ENCODE measurements at regions not wholly inside any gene's neighbourhood (a gene's known extent, or its start where the extent isn't known, plus 50 kb on each side); places are given as distances from the start of the nearest gene placed in this dataset.
"Not testable (repeated sequence)": the region's sequence is repeated elsewhere in the genome, so short reads cannot be mapped to it uniquely, and the experiment has no call there.

DNA sequence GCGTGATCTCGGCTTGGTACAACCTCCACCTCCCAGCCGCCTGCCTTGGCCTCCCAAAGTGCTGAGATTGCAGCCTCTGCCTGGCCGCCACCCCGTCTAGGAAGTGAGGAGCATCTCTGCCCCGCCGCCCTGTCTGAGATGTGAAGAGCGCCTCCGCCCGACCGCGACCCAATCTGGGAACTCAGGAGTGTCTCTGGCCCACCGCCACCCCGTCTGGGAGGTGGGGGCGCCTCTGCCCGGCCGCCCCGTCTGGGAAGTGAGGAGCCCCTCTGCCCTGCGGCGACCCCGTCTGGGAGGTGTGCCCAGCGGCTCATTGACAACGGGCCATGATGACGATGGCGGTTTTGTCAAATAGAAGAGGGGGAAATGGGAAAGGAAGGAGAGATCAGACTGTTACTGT is 591.2 kb downstream of the KCTD12 start:
- TF ChIP-seq, protein P1, sequence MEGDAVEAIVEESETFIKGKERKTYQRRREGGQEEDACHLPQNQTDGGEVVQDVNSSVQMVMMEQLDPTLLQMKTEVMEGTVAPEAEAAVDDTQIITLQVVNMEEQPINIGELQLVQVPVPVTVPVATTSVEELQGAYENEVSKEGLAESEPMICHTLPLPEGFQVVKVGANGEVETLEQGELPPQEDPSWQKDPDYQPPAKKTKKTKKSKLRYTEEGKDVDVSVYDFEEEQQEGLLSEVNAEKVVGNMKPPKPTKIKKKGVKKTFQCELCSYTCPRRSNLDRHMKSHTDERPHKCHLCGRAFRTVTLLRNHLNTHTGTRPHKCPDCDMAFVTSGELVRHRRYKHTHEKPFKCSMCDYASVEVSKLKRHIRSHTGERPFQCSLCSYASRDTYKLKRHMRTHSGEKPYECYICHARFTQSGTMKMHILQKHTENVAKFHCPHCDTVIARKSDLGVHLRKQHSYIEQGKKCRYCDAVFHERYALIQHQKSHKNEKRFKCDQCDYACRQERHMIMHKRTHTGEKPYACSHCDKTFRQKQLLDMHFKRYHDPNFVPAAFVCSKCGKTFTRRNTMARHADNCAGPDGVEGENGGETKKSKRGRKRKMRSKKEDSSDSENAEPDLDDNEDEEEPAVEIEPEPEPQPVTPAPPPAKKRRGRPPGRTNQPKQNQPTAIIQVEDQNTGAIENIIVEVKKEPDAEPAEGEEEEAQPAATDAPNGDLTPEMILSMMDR (IDR thresholded peaks at IDR 0.05): not testable (repeated sequence)
- TF ChIP-seq POLR2AphosphoS5 (IDR thresholded peaks at IDR 0.05): not testable (repeated sequence)

Measured in sigmoid colon (tissue), 4 donors.